Upper lobe of left lung (tissue), 4 donors: ENCODE measurements at regions not wholly inside any gene's neighbourhood (a gene's known extent, or its start where the extent isn't known, plus 50 kb on each side); places are given as distances from the start of the nearest gene placed in this dataset.

Experiments used
- POLR2A ChIP-seq, 4 donors: fragments of 450-650 bp; IDR thresholded peaks; one replicate each; pipeline ENCODE4 v1.5.1; 2016 to 2017; ENCODE audit warnings: antibody characterized with exemption in 4 of 4, mild to moderate bottlenecking in 2 of 4
- TF ChIP-seq, protein P1 (sequence below), 6 experiments: fragments of 450-650 bp in 4 of 6; fragments of 200-600 bp in 2 of 6; sonication (generic) in 2 of 6; IDR thresholded peaks; one replicate each; pipeline ENCODE4 v1.5.1; 2016 to 2019; ENCODE audit warnings: antibody characterized with exemption in 6 of 6

DNA sequence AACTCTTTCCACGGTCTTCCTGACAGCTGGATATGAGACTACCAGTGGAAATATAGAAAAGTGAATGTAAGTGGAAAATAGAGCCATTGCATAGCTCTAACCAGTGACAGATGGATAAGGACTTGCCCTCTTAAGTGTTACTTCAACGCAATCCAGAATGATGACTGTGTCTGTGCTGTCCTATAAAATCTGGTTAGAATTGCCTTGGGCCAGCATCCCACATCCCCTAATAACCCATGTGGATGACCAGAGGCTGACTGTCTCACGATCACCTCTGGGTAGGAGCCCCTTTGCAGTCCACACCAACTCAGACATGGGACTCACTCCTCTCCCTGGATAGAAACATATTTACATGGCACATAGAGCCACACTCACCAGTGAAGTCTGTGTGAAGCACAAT lies 186.6 kb downstream of the C1D start:
- no peak for TF ChIP-seq POLR2A (IDR thresholded peaks at IDR 0.05)
- TF ChIP-seq, protein P1, sequence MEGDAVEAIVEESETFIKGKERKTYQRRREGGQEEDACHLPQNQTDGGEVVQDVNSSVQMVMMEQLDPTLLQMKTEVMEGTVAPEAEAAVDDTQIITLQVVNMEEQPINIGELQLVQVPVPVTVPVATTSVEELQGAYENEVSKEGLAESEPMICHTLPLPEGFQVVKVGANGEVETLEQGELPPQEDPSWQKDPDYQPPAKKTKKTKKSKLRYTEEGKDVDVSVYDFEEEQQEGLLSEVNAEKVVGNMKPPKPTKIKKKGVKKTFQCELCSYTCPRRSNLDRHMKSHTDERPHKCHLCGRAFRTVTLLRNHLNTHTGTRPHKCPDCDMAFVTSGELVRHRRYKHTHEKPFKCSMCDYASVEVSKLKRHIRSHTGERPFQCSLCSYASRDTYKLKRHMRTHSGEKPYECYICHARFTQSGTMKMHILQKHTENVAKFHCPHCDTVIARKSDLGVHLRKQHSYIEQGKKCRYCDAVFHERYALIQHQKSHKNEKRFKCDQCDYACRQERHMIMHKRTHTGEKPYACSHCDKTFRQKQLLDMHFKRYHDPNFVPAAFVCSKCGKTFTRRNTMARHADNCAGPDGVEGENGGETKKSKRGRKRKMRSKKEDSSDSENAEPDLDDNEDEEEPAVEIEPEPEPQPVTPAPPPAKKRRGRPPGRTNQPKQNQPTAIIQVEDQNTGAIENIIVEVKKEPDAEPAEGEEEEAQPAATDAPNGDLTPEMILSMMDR (IDR thresholded peaks at IDR 0.05) = no peak
